CD4-positive, alpha-beta T cell treated with Interferon alpha-2 for 1 hour (primary cell): ENCODE measurements at regions not wholly inside any gene's neighbourhood (a gene's known extent, or its start where the extent isn't known, plus 50 kb on each side); places are given as distances from the start of the nearest gene placed in this dataset.

Experiments used
- DNase-seq, 2 donors: peaks; one replicate each; pipeline ENCODE4 v3.0.0-alpha.2; 2020 to 2022

GRCh38 chr11:134481933-134482527 lies 70.0 kb upstream of the B3GAT1 start:
- no peak for DNase-seq

- DNase-seq = no peak
Observed at GRCh38 chr11:134481135-134481534, 69.1 kb upstream of the B3GAT1 start.

GRCh38 chr11:134480136-134480712 lies 68.2 kb upstream of the B3GAT1 start:
- DNase-seq = no peak

- DNase-seq = no peak
Observed at GRCh38 chr11:134479206-134480135, 67.4 kb upstream of the B3GAT1 start.

- no peak for DNase-seq
Observed at GRCh38 chr11:134478611-134479010, 66.6 kb upstream of the B3GAT1 start.

GRCh38 chr11:134478176-134478575 lies 66.1 kb upstream of the B3GAT1 start:
- no peak for DNase-seq

- DNase-seq = no peak
Observed at GRCh38 chr11:134477486-134477885, 65.4 kb upstream of the B3GAT1 start.

GRCh38 chr11:134476435-134477021 lies 64.5 kb upstream of the B3GAT1 start:
- DNase-seq = no peak

GRCh38 chr11:134475951-134476350 lies 63.9 kb upstream of the B3GAT1 start:
- DNase-seq = no peak

GRCh38 chr11:134474942-134475341 lies 62.9 kb upstream of the B3GAT1 start:
- DNase-seq = no peak

- no peak for DNase-seq
Observed at GRCh38 chr11:134474070-134474860, 62.2 kb upstream of the B3GAT1 start.

GRCh38 chr11:134471716-134472455 lies 59.8 kb upstream of the B3GAT1 start:
- DNase-seq = no peak

- no peak for DNase-seq
Observed at GRCh38 chr11:134471087-134471715, 59.2 kb upstream of the B3GAT1 start.

GRCh38 chr11:134470238-134470637 lies 58.2 kb upstream of the B3GAT1 start:
- no peak for DNase-seq

GRCh38 chr11:134469627-134470026 lies 57.6 kb upstream of the B3GAT1 start:
- peak in 1 of 2 donors; percentile 5 for DNase-seq

- no peak for DNase-seq
Observed at GRCh38 chr11:134468796-134469195, 56.8 kb upstream of the B3GAT1 start.

GRCh38 chr11:134468081-134468668 lies 56.1 kb upstream of the B3GAT1 start:
- no peak for DNase-seq

- DNase-seq = no peak
Observed at GRCh38 chr11:134466610-134467567, 54.8 kb upstream of the B3GAT1 start.

- DNase-seq = no peak
Observed at GRCh38 chr11:134466156-134466555, 54.1 kb upstream of the B3GAT1 start.
